ENCODE measurements at regions not wholly inside any gene's neighbourhood (a gene's known extent, or its start where the extent isn't known, plus 50 kb on each side); places are given as distances from the start of the nearest gene placed in this dataset.

DNA sequence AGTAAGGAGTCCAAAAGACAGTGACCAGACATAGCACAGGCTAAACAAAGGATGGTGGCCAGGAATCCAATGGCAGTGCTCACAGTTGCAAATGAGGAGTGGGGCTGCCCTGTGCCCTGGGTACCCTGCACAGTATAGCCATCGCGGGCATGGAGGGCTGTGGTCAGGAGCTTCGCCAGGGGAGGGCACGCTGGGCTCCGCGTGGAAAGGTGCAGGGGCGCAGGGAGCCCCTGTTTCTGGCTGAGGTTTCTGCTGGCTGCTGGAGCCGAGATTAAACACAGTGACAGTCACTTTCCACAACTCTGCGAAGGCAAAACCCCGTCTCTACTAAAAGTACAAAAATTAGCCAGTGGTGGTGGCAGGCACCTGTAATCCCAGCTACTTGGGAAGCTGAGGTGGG lies 194.7 kb downstream of the GALR1 start:
- no peak for ATAC-seq
- no peak for DNase-seq

DNA sequence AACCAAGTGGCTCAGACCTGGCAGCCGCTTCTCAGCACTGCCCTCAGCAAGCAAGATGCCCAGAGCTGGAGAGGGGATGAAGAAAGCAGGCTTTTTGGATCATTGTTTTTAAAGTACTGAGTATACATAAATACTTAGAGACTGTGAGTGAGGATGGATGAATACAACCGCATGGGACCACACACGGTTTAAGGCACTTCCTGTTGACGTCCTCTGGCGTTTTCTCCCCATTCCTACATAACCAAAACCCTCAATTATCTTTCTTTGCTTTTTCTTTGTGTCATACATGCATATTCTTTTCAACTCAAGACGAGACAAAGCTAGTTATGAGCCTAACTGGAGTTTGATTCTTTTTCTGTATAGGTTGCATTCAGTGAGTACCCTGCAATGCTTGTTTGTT lies 198.4 kb downstream of the GALR1 start:
- no peak for ATAC-seq
- DNase-seq, result no peak

DNA sequence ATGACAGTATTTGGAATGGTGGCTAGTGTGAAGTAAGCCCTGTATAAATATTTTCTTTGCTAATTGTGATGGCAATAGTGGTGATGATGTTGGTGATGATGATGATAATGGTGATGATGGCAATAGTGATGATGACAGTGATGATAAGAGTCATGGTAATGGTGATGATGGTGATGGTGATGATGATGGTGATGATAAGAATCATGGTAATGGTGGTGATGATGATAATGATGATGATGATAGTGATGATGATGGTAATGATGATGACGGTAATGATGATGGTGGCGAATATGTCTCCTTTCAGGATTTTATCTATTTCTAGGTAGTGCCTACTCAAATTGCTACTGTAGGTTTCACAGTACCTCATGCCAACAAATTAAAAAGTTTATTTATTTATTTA lies 205.4 kb downstream of the GALR1 start:
- ATAC-seq, result no peak
- DNase-seq, result no peak

DNA sequence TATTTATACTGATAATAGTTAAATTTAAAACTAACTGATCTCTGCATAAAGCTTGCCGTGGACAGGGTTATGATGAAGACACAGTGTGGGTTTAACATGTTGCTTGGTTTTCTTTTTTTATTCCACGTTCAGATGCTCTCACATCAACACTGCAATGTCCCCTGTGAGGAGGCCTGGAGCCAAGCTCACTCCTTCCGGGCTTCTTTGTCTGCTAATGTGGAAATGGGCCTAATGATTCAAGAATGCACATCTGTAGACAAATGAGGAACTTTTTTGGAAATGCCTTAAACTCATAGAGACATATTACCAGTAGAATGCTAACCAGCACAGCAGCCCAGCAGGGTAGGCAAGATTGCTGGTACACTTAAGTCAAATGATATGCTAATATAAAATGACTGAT lies 208.0 kb downstream of the GALR1 start:
- no peak for DNase-seq
- ATAC-seq, result no peak

DNA sequence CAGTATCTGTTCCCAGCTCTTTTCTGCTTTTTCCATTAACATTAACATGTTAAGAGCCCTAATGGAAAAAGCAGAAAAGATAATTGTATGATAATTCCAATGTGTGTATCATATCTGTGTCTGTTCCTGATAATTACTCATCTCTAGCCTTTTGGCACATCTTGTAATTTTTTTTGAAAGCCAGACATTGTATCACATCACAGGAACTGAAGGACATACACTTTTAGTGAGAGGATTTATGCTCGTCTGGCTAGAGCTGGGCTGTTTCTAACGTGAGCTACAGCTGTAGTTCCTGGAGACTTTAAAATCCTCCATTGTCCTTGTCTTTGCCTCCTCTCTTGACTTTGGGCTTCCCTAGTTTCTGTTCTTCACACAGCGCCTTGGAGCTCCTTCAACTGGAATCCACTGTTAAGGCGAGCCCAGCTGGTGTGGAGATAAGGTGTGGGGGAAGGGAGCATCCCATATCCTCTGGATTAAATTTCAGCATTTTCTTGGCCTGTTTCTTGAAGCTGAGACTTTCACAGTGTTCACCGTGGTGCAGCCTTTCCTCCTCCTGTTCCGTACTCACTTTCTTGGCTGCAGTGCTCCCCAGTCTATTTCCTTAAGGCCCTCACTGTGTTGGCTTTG lies 211.5 kb downstream of the GALR1 start:
- ATAC-seq, result no peak
- DNase-seq, result no peak

DNA sequence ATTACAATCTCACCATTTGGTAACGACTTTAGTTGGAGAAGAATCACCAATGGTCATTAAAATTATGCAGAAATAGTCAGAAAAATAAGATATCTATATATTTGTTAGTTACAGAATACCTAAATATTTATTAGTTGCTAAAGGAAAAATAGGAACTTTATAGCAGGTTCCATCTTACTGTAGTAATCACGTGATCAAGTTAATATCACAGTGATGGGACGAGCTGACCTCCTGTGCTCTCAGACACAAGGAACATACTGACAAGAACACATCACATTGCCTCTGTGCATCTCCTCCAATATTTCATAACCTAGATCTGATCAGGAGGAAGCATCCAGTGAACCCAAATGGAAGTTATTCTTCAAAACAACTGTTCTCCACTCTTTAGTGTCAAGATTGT lies 215.3 kb downstream of the GALR1 start:
- ATAC-seq (no peak), DNase-seq (no peak)

DNA sequence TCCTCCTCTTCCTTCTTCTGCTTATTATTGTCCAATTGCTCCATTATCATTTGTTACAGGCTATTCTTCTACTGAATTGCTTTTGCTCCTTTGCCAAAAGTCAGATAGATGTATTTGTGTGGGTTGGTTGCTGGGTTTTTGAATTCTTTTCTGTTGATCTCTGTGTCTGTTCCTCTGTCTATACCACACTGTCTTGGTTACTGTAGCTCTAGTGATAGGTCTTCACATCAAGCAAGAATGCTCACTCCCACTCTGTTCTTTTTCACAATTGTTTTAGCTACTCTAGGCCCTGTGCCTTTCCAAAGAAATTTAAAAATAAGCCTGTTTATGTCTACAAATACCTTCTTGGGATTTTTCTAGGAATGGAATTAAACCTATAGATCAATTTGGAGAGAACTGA lies 217.2 kb downstream of the GALR1 start:
- DNase-seq (no peak), ATAC-seq (no peak)

DNA sequence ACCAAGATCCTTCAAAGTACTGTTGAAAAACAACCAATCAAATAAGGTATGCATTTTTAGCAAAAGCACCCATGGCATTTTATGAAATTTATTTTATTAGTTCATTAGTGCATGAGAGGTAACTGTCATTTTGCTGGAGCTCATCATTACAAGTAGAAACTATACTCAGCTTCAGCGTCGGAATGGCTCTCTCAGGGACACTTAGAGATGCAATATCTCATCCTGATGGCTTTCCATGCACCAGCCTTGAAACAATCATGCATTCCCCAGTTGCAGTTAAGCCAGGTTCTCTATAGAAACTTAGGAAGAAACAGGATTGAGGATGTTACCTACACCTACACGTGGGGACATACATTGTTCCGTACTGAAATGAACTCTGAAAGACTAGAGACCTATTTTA lies 219.5 kb downstream of the GALR1 start:
- no peak for DNase-seq
- no peak for ATAC-seq

DNA sequence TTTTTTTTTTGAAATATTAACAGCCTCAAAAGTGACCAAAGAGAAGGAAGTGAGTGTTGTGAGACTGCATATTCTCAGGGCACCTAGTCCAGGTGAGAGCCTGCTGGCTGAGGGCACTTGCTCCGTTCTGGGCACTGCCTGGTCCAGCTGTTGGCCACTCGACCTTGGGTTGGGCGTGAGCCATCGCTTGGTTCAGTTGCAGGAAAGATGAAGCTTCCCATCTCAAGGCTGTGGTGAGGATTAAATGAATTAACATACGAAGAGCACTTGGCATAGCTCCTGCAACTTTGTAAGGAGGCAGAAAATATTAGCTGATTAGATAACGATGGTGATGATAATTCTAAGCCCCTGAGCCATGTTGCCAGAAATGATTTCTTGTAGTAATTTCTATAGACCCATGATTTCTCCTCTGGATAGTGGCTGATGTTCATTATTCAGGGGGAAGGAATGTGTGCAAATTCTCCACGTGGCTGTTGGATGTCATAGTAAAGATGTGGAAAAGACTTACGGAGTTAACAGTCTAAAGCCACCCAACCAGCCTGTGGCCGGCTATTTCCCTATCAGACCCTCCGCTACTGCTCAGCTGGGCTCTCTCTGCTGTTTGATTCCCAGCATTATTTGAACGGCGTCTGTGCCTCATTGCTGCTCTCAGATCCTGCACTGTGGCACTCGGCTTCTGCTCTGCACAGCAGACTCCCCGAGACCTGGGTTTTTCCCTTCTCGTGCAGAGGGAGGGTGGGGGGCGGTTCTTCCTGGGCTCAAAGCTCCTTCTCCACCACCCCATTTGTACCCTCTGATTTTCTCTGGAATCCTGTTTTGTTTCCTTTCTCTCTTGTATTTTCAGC lies 221.1 kb downstream of the GALR1 start:
- DNase-seq (no peak), ATAC-seq (no peak)

DNA sequence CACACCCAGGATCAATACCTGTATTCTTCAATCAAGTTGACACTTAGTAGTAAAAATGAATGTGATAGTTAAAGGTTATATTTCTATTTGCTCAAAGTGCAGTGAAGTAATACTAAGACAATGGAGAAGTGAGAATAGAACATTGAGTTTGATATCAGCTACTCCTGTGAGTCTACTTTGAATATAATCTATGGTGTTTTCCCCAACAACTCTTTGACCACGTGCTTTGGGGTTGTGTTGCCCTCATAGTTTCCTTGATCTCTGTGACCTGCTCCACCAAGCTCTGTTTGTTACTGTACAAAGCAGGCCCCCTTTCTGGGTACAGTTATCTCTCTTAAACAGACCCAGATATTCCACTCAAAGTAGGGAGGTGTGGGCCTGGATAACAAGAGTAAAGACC lies 222.9 kb downstream of the GALR1 start:
- no peak for DNase-seq
- ATAC-seq, result no peak

DNA sequence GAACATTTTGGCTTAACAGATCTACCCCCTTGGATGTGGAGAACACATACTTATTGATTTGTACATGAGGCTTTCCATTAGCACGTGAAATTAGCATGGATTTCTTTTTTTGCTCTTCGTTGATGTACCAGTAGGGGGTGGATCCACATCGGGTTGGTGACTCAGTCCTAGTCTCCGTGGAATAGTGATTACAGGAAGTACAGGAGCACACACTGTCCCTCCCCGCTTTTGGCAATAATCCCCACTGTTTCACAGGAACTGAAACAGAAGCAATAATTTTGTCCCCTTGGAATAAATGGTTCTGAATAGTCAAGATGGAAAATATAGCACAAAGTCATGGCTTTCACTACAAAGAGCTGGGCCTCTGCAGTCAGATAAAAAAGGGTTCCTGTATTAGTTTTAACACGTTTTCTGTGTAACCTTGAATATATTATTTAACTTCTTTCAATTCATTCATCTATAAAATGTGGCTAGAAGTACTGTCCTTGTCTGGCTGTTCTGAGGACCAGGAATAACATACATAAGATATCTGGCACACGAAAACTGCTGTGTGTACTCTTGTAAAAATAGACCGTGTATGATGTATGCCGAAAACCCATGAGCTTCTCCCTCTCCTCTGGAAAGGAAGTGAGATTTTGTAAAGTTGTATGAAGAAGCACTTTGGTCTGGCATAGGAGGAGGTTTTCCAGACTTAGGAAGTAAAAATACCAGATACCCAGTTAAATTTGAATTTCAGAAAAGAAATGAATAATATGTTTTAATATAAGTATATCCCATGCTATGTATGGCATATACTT lies 229.2 kb downstream of the GALR1 start:
- ATAC-seq, result no peak
- DNase-seq, result no peak

DNA sequence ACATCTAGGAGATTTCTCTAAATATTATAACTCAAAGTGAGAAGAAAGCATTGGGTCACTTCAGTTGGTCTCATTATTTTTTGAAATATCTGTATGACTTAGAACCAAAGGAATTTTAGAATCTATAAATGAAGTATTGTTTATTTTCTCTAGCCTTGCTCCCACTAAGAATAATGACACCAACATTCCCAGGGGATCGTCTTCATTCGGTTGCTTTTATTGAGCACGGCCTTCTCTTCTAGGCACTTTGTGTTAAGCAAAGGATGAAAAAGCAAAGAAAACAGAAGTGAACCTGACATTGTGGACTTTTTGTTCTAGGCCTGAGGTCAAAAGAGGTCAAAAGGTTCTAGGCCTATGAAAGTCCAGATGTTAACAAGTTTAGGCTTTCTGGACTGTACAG lies 231.9 kb downstream of the GALR1 start:
- ATAC-seq (no peak), DNase-seq (no peak)

DNA sequence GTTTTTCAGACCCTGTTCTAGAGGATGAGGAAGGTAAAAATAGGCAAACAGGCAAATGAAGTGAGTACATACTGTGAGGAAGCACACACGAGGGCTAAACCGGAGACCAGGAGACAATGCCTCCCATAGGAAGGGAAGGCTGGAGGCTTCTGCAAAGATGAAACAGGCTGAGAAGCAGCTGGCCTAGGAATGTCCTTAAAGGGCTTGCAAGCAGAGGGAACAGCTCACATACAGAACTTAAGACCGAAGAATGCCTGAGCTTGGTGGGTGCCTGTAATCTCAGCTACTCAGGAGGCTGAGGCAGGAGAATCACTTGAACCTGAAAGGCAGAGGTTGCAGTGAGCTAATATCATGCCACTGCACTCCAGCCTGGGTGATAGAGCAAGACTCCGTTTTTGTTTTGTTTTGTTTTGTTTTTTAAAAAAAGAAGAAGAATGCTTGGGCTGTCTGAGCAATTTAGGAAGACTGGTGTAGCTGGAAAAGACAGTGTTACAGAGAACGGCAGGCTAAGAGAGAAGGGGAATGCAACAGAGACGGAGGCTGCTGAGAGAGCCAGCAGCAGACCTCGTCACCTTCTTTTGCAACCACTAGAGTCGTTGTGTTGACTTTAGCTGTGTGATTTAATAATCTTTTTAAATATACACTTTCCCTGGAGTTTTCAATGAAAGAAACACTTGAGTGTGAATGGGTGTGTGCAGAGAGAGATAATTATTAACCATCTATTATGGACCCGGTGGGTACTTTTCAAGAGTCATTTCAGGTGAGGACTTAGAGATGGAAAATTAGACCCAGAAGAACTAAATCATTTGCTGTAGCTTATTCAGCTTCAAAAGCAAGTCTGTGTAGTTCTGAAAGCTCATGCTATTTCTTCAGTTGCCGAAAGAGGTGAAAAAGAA lies 232.8 kb downstream of the GALR1 start:
- ATAC-seq, result no peak
- DNase-seq, result no peak

DNA sequence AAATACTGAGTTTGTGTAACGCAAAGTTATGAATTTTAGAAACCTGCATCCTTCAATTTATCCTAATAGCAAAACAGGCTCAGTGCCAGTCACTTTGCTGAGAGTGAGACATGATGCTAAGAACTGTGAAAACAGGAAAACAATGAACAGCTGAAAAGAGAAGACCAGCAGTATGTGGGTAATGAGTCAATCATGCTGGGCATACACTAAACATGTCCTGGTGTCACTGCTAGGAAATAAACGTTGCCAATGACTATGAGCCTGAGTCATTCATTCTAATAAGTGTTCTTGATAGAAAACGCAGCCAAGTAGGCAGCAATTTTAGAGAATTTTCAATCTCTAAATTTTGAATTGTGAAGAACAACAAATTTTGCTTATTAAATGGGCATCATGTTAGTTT lies 237.3 kb downstream of the GALR1 start:
- ATAC-seq (no peak), DNase-seq (no peak)

DNA sequence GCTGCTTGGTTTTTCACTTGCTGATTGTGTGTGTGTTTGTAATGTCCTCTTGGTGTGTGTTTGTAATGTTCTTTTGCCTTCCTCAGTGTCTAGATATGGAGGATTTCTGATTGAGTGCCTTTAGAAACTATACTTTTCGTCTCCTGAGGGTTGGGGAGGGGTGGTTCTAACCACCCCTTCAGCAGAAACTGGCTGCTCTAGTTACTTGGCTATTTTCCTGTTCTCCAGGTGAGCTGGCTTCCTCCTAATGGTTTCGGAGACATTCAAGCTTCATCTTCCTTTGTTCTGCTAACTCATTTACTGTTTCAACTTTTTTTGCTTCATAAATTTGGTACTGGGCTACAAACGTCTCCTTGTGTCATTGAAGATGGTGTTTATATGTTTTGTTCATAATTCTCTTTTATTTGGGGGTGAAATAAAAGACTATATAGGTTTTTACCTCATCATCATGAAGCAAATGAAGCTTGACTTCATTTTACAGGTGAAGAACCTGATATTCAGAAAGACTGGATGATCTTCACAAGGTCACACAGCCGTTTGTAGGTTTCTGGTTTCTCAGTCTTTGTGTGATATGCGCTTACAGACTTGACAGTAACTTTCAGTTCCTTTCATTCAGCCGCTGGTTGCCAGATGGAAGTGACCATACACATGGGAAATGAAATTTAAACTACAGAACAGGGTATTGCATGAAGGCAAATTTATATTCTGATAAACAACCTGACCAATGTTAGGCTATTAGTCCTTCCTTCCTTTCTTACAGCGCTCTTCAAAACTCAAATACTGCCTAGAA lies 238.5 kb downstream of the GALR1 start:
- no peak for ATAC-seq
- DNase-seq, result no peak

DNA sequence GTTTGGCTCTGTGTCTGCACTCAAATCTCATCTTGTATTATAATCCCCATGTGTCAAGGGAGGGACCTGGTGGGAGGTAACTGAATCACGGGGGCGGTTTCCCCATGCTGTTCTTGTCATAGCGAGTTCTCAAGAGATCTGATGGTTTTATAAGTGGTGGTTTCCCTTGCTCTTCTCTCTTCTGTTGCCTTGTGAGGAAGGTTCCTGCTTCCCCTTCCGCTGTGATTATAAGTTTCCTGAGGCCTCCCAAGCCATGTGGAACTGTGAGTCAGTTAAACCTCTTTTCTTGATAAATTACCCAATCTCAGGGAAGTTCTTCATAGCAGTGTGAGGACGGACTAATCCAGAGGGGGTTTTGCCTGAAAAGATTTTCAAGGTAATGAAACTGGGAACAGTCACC lies 245.4 kb downstream of the GALR1 start:
- ATAC-seq (no peak), DNase-seq (no peak)

DNA sequence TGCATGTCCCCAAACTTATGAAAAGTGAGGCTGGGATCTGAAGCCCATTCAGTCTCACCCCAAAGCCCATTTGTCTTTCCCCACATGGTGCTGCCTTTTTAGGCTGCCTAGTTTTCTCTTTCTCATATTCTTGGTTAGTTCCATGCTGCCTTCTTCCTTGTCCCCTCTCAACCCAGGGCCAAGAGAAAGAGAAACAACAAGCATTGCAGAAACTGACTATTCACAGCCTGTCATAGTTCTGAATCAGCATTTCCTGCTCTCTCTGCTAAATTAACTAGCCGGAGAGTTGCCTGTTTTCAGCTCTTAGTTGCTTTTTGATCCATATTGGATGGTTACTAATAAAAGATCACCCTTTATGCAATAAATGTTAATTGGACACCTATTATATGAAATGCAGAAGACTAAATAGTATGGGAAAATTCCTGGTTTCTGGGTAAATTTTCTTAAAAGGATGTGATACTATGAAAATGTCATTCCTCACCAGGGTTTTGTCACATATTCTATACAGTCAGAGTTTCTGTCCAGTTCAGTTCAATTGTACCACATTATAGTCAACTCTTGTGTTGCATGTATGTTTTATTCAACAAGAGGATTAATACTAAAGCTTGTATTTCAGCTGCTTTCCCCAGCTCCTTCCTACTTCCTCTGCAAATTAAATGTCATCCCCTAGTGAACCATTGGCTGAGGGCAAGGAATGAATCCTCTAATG lies 246.5 kb downstream of the GALR1 start:
- DNase-seq, result no peak
- no peak for ATAC-seq

DNA sequence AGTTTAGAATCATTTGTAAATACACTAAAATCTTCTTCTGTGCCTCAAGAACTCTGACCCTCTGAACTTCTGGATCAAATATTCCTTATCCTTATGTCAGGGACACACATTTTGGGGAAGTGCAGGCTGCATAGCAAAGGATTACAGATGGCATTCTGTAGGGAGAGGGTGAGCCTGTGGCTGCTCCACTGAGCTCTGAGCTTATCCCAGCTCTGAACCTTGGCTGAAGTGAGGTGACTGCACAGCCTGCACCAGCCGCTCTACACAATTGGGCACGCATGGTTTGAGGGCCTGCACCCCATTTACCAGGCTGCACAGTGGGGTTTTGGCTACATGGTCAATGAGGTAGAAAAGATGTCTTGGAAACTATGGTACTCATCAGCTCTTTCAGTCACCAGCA lies 251.6 kb downstream of the GALR1 start:
- ATAC-seq, result no peak
- no peak for DNase-seq

DNA sequence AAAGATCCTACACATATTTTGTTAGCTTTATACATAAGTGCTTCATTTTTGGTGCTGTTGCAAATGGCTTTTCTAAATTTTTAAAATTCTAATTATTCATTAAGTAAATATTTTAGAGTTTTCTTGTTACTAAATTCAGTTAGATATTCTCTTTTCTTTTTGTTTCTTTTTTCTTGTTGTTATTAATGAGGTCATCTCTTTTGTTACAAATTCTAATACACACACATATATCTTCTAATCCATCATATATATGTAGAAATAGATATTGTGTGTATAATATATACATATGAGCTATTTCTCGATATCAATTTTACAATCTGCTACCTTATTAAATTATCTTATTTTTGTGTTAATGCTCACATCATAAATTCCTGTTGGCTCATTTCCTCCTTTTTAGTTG lies 255.9 kb downstream of the GALR1 start:
- no peak for DNase-seq
- no peak for ATAC-seq

DNA sequence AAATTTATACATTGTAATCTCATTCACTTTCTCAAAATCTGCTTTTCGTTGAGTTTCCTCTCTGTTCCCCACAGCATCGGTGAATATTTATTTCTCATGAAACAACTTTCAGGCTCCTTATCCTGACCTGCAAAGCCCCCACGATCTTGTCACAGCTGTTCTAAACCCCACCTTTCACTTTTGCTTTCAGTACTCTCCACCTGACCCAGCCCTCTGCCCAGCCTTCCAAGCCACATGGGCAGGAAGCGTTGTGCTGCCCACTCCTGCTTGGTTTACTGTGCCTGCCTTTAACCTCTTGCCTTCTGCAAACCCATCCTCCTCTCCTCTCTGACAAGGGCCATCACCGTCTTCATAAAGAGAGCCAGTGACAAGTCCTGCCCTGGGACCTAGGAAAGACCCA lies 262.5 kb downstream of the GALR1 start:
- DNase-seq (no peak), ATAC-seq (no peak)

DNA sequence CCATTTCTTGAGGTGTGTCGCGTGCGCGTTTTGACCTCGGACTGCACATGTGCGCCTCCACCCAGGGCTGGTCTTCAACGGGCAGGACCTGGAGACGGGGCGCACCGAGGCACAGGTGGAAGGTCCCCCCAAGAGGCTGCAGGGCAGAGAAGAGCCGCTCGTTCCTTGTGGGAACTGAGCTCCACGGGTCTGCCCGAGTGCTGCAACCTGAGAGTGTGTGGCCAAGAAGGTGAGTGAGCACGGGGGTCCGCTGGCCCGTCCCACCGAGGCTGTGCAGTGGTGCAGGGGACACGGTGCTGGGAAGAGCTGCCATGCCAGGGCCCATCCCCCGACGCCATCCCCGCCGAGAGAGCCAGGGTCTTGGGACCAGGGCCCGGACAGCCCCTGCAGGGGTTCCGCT lies 268.3 kb downstream of the GALR1 start:
- no peak for ATAC-seq
- no peak for DNase-seq
